SKM-1 treated with dmso at 0.1 percent for 144 hours (cell line): ENCODE measurements at regions not wholly inside any gene's neighbourhood (a gene's known extent, or its start where the extent isn't known, plus 50 kb on each side); places are given as distances from the start of the nearest gene placed in this dataset.
"Not testable (repeated sequence)": the region's sequence is repeated elsewhere in the genome, so short reads cannot be mapped to it uniquely, and the experiment has no call there.

Experiments used
- DNase-seq: peaks from one replicate; lab custom pipeline; 2025; ENCODE audit not compliant: unreplicated experiment; lab: John Stamatoyannopoulos, UW

DNA sequence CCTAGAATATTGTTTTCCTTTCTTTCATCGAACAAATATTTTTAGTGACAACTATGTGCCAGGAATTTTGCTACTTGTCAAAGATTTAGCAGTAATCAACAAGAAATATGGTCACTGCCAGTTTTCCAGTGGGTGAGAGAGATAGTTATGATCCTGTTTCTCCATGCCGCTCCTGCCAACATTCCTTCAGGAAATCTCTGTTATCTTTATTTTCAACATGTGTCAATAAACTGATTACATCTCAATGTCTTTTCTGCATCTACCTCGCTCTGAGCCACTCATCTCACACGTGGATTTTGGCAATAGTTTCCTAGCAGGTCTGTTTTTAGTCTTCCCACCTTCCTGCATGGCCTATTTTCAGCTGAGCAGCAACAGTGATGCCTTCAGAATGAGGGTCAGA, 650.0 kb upstream of the STXBP6 start:
- DNase-seq, result no peak

- DNase-seq, result no peak
Measured at GRCh38 chr14:25698111-25698510, 648.2 kb upstream of the STXBP6 start.

- DNase-seq, result no peak
Measured at GRCh38 chr14:25696176-25696575, 646.2 kb upstream of the STXBP6 start.

DNA sequence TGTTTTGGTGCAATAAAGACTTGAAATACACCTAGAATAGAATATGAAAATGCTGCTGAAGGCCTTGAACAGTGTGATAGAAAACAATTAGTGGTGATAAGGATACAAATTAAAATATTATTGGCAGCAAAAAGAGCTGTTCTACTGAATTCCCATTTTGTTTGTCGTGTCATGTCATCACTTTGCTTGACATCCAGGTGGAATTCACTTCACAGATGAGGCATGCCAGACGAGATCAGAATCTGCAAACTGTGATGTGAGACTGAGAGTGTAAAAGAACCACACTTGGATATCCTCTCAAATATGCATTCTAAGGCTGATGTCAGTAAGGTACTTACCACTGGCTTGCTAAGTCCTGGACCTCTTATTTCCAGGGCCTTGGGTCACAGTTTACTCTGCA, 635.1 kb upstream of the STXBP6 start:
- no peak for DNase-seq

DNA sequence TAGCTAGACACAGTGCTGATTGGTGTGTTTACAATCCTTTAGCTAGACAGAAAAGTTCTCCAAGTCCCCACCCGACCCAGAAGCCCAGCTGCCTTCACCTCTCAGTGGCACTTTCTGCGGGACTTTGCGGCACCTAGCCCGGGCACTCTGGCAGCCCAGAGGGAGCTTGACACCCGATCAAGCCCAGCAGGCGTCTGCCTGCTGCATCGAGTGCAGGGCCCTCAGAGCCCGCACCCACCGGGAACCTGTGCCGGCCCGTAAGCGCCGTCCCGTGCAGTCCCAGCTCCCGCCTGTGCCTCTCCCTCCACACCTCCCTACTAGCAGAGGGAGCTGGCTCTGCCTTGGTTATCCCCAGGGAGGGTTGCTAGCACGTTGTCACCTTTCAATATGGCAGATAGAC, 631.0 kb upstream of the STXBP6 start:
- no peak for DNase-seq

GRCh38 chr14:25680511-25680910, 630.6 kb upstream of the STXBP6 start:
- DNase-seq, result not testable (repeated sequence)

DNA sequence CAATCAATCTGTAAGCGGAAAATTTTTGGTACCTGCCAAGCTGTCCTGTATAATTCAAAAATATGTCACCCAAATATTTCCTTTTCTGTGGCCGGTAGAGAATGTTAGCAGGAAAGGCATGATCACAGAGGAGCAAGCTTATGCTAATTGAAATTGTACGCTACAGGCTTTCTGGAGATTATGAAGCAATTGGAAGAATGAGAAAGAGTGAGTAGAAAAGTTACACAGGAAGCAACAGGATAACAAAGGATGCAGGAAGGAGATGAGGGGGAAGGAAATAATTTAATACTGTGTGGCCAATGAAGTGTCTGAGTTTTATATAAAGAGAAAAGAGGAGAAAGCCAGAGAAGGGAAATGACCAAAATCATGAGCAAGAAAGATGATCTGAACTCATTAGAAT, 627.2 kb upstream of the STXBP6 start:
- DNase-seq, result no peak

- no peak for DNase-seq
Measured at GRCh38 chr14:25667387-25667786, 617.4 kb upstream of the STXBP6 start.

DNA sequence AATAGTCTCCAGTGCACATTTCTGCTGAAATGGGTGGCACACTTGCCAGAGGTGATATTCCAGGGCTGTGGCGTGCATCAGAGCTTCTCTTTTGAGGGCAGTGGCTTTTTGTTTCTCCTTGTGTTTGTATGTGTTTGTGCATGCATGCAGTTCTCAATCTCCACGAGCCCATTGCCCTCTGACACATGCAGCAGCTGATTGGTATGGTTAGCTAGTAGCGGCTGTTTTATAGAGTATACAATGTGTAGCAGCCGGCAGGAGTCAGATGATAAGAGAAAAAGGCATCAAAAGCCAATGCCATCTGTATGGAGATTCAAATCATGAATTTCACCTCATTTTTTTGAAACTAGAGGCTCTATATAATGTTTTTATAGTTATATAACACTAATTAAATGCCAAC, 616.9 kb upstream of the STXBP6 start:
- DNase-seq, result no peak

DNA sequence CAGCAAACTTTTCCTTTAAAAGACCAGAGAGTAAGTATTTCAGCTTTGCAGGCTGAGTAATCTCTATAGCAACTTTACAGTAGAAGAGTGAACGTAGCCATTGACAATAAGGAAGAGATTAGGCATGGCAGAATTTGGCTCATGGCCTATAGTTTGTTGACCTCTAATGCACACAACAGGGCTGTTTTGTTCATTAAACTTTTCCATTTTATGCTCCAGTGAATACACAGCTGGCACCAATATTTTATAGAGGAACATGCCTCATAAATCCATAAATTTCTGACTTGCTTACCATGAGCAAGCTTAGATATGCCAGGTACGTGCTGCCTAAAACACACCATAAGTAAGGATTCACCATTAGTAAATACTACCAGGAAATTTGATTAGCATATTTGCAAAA, 609.0 kb upstream of the STXBP6 start:
- DNase-seq, result no peak

DNA sequence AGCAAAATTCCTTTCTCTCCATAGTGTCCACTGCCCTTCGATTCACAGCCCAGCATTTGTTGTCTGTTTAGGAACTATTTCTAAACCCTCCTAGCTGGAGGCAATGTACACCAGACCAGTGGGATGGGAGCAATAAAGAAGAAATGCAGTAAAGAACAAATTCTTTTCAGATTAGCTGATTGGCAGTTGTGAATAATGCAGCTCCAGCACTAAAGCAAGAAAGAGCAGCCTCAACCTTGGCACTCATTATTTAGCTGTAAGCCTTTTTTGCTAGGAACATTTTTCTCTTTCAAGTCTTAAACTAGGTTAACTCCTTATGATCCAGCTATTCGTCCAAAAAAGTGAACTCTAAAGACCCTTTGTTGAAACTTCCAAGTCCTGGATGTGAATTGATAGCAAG, 580.5 kb upstream of the STXBP6 start:
- DNase-seq, result no peak

GRCh38 chr14:25628978-25629377, 579.0 kb upstream of the STXBP6 start:
- DNase-seq, result no peak

- no peak for DNase-seq
Measured at GRCh38 chr14:25628390-25628789, 578.4 kb upstream of the STXBP6 start.

GRCh38 chr14:25626986-25627385, 577.0 kb upstream of the STXBP6 start:
- DNase-seq, result no peak

DNA sequence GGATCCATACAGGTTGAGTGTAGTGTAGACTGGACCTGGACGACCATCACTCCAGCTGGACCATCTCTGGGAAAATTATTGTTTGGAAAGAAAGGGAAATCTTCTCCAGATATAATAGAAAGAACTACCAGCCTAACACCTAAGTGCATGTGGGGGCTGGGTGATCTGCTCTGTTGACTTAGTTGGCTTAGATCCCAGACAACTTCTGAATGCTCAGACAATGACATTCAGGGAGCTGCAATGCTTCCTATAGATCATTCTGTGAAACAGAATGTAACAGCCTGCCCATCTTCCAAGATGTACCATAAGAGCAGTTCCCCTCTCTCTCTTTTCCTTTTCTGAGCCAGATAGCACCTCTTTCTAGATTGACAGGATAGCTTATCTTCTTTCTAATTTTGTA, 572.8 kb upstream of the STXBP6 start:
- DNase-seq, result no peak

GRCh38 chr14:25620515-25620914, 570.6 kb upstream of the STXBP6 start:
- DNase-seq, result no peak

DNA sequence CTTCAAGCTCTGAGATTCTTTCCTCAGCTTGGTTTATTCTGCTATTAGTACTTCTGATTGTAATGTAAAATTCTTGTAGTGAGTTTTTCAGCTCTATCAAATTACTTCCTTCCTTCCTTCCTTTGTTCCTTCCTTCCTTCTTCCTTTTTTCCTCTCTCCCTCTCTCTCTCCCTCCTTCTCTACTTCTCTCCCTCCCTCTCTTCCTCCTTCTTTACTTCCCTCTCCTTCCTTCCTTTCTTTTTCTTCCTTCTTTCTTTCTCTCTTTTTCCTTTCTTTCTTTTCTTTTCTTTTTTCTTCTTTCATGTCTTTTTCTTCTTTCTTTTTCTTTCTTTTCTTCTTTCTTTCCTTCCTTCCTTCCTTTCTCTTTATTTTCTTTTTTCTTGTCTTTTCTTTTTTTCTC, 565.2 kb upstream of the STXBP6 start:
- DNase-seq, result no peak

DNA sequence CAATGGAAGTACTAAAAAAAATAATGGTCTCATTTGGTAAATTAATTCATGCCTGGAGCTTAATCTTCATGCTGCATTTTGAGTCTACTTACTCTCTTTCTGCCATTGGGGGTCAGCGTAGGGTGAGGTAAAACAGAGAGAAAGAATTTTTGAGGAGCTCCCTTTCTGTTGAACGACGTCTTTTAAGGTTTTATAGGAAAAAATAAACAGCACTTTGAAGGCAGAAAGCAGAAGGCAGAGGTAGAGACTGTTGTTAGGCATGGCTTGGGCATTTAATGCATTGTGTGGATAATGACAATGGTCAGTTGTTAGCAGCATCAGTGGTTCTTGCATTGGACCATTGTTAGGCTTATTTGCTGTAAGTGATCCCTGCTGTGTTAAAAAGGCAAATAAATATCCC, 557.2 kb upstream of the STXBP6 start:
- DNase-seq, result no peak

- no peak for DNase-seq
Measured at GRCh38 chr14:25602106-25602505, 552.2 kb upstream of the STXBP6 start.

DNA sequence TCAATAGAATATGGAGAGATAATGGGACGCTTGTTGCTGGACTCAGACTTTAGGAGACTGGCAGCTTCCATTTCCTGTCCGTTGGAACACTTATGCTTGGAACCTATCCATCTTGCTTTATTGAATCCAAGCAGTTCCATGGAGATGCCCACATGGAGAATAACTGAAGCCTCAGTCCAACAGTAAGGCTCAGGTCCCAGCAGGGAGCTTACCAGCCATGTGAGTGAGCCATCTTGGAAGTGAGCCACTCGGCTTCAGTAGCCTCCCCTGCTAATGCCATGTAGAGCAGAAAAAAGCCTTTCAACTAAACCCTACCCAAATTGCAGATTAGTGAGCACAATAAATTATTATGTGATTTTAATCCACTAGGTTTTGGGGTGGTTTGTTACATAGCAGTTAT, 538.8 kb upstream of the STXBP6 start:
- DNase-seq, result no peak

- no peak for DNase-seq
Measured at GRCh38 chr14:25574628-25575325, 524.8 kb upstream of the STXBP6 start.

DNA sequence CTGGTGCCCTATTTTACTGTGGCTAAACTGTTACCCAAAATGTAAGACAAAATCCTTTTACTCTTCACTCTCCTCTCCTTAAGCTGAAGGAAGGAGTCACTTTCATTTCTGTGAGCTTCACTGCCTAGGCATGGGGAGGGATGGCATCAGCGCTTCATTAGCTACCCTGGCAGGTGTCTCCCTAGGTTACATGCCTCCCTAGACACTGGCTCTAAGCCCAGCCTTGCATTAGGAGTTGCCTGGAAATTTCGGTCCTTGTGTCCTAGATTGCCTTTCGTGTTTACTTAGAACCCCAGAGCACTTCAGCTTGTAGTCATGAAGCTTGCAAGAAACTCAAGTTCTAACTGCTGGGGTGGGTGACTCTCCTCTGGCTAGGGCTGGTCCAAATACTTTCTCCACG, 520.5 kb upstream of the STXBP6 start:
- no peak for DNase-seq

GRCh38 chr14:25557466-25557865, 507.5 kb upstream of the STXBP6 start:
- DNase-seq, result no peak

DNA sequence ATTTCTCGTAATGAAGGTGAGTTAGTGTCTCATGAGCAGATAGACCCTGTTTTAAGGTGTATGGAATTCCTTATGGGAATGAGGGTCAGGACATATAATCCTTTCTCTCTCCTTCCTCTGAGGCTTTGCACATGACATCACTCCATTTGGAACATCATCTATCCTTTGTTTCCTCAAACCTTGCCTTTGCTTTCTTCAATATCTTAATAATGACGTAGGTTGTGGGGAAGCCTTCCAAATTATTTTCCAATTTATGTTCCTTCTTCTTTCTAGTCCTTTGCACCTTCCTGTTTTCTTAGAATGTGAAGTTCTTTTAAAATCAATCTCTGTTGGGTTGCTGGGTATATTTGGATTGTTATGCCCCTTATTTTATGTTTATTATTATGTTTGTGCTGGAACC, 502.9 kb upstream of the STXBP6 start:
- DNase-seq, result no peak
